Upper lobe of left lung (tissue), 6 donors: ENCODE measurements at regions not wholly inside any gene's neighbourhood (a gene's known extent, or its start where the extent isn't known, plus 50 kb on each side); places are given as distances from the start of the nearest gene placed in this dataset.

Experiments used
- ATAC-seq, 2 donors: fragments of 200-7000 bp; cut with Tn5 transposase; one replicate each; pipeline ENCODE4 v1.9.1; 2022; ENCODE audit warnings: mild to moderate bottlenecking in 2 of 2, moderate library complexity in 2 of 2; ENCODE audit not compliant: low FRiP score in 2 of 2
- DNase-seq, 2 donors: peaks; one replicate each; pipeline ENCODE4 v3.0.0-alpha.2; 2019 to 2020
- H3K27ac ChIP-seq, 4 donors: fragments of 200-600 bp; sonication (generic); one replicate each; pipeline ENCODE4 v1.5.1; 2016 to 2019
- H3K27me3 ChIP-seq, 4 donors: fragments of 200-600 bp; sonication (generic); one replicate each; pipeline ENCODE4 v1.5.1; 2017 to 2019
- H3K36me3 ChIP-seq, 4 donors: fragments of 200-600 bp; sonication (generic); one replicate each; pipeline ENCODE4 v1.5.1; 2016 to 2019
- H3K4me1 ChIP-seq, 4 donors: fragments of 200-600 bp; sonication (generic); one replicate each; pipeline ENCODE4 v1.5.1; 2018 to 2019
- H3K4me3 ChIP-seq, 4 donors: fragments of 200-600 bp; sonication (generic); one replicate each; pipeline ENCODE4 v1.5.1; 2017 to 2019; ENCODE audit warnings: mild to moderate bottlenecking in 2 of 4, moderate library complexity in 1 of 4
- H3K9me3 ChIP-seq, 4 donors: fragments of 200-600 bp; sonication (generic); one replicate each; pipeline ENCODE4 v1.5.1; 2018 to 2019
- EP300 ChIP-seq, 4 donors: sonication (generic); formaldehyde crosslinking; IDR thresholded peaks; one replicate each; pipeline ENCODE4 v1.5.1; 2017; ENCODE audit warnings: antibody characterized with exemption in 4 of 4, control low read depth in 2 of 4
- POLR2A ChIP-seq, 4 donors: fragments of 450-650 bp; IDR thresholded peaks; one replicate each; pipeline ENCODE4 v1.5.1; 2016 to 2017; ENCODE audit warnings: antibody characterized with exemption in 4 of 4, mild to moderate bottlenecking in 2 of 4
- POLR2AphosphoS5 ChIP-seq, 2 donors: sonication (generic); formaldehyde crosslinking; IDR thresholded peaks; one replicate each; pipeline ENCODE4 v1.5.1; 2017; ENCODE audit warnings: antibody characterized with exemption in 2 of 2
- WGBS, 2 donors: methylation state at CpG; one replicate each; pipeline ENCODE4 v1.1.5; 2017 to 2018; 5-methylcytosine and 5-hydroxymethylcytosine counted together
- TF ChIP-seq, protein P1 (sequence below), 6 experiments: fragments of 450-650 bp in 4 of 6; fragments of 200-600 bp in 2 of 6; sonication (generic) in 2 of 6; IDR thresholded peaks; one replicate each; pipeline ENCODE4 v1.5.1; 2016 to 2019; ENCODE audit warnings: antibody characterized with exemption in 6 of 6
- donor health status: DM: no; HTN: no; CAD: no; lungs with moderate emphysema.
- donor health status: DM: no; HTN: yes; CAD: no; lungs with severe emphysema.

DNA sequence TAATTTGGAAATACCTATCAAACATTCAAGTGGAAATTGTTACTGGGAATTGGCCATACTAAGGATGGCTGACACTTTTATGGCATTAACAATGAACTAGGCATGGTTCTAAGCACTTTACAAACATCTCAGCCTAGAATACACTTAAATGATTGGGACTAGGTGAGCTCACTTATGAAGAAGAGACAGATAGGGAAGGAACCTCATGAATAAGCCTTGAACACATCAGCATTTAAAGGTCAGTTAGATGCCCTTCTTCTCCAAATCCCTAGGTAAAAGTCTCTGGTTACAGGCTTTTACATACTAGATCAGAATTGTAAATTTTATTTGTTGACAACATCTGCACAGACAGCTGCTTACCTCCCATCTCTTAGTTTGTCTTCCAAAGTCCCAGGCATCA lies 488.6 kb downstream of the RMST start:
- DNase-seq (no peak), ATAC-seq (no peak)
- no peaks in the 10 kb centered on the region for H3K36me3 ChIP-seq
- H3K27me3 ChIP-seq = no peaks in the 10 kb centered on the region
- H3K27ac ChIP-seq = no peak overlapping the region
- TF ChIP-seq, protein P1, sequence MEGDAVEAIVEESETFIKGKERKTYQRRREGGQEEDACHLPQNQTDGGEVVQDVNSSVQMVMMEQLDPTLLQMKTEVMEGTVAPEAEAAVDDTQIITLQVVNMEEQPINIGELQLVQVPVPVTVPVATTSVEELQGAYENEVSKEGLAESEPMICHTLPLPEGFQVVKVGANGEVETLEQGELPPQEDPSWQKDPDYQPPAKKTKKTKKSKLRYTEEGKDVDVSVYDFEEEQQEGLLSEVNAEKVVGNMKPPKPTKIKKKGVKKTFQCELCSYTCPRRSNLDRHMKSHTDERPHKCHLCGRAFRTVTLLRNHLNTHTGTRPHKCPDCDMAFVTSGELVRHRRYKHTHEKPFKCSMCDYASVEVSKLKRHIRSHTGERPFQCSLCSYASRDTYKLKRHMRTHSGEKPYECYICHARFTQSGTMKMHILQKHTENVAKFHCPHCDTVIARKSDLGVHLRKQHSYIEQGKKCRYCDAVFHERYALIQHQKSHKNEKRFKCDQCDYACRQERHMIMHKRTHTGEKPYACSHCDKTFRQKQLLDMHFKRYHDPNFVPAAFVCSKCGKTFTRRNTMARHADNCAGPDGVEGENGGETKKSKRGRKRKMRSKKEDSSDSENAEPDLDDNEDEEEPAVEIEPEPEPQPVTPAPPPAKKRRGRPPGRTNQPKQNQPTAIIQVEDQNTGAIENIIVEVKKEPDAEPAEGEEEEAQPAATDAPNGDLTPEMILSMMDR (IDR thresholded peaks at IDR 0.05) = no peak
- TF ChIP-seq EP300 (IDR thresholded peaks at IDR 0.05) (no peak), POLR2A (IDR thresholded peaks at IDR 0.05) (no peak), POLR2AphosphoS5 (IDR thresholded peaks at IDR 0.05) (no peak)
- no peak overlapping the region for H3K4me3 ChIP-seq
- H3K9me3 ChIP-seq = peaks cover 0 to 2% (median 0%) of the 10 kb centered on the region in 4 donors
- no peaks in the 10 kb centered on the region for H3K4me1 ChIP-seq

DNA sequence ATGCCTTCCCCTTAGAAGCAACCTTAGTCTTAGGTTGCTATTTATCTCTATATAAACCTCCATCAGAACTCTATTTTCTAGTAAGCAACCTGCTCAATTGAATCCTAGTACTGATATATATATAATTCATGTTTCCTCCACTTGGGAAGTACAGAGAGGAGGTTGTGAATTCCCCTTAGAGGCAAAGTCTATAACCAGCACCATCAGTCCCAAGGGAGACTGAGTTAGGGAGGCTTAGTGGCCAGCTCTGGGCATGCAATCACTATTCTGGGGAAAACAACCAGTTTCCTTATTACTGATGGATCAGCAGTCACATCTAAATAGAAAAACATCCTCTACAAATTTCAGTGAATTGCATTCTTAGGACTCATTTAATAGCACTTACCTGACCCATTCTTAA lies 489.1 kb downstream of the RMST start:
- Histone ChIP-seq H3K27me3 (no peaks in the 10 kb centered on the region), H3K36me3 (no peaks in the 10 kb centered on the region), H3K4me3 (no peak overlapping the region), H3K4me1 (no peaks in the 10 kb centered on the region), H3K27ac (no peak overlapping the region), H3K9me3 (peaks cover 0 to 7% (median 2%) of the 10 kb centered on the region in 4 donors)
- no peak for DNase-seq
- no peak for ATAC-seq
- TF ChIP-seq, protein P1 (IDR thresholded peaks at IDR 0.05) = no peak
- TF ChIP-seq POLR2AphosphoS5 (IDR thresholded peaks at IDR 0.05) = no peak
- TF ChIP-seq POLR2A (IDR thresholded peaks at IDR 0.05) = no peak
- TF ChIP-seq EP300 (IDR thresholded peaks at IDR 0.05) = no peak

DNA sequence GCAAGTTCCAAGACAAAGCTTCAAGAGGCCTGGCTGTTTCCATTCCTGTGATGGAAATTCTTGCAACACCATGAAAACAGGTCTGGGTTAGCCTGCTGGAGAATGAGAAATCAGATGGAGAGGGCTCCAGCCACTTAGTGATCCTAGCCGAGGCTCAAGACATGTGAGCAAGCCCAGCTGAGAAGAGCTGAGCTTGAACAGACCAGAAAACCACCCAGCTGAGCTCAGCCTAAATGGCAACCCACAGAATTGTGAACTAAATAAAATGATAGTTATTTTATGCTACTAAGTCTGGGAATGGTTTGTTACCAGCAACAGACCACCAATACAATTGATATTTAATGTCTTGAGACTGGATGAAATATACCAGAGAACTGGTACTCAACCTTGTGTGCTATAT lies 494.5 kb downstream of the RMST start:
- no peaks in the 10 kb centered on the region for H3K36me3 ChIP-seq
- H3K4me3 ChIP-seq = no peak overlapping the region
- WGBS, 2 donors = 71 to 77% methylated on average over 1 of the region's 1 CpG
- H3K4me1 ChIP-seq = no peaks in the 10 kb centered on the region
- H3K9me3 ChIP-seq = peaks cover 0 to 15% (median 6%) of the 10 kb centered on the region in 4 donors
- no peak overlapping the region for H3K27ac ChIP-seq
- TF ChIP-seq EP300 (IDR thresholded peaks at IDR 0.05) = no peak
- TF ChIP-seq POLR2AphosphoS5 (IDR thresholded peaks at IDR 0.05) = no peak
- no peak for TF ChIP-seq POLR2A (IDR thresholded peaks at IDR 0.05)
- TF ChIP-seq, protein P1 (IDR thresholded peaks at IDR 0.05) = no peak
- no peak for ATAC-seq
- DNase-seq = no peak
- H3K27me3 ChIP-seq = no peaks in the 10 kb centered on the region

DNA sequence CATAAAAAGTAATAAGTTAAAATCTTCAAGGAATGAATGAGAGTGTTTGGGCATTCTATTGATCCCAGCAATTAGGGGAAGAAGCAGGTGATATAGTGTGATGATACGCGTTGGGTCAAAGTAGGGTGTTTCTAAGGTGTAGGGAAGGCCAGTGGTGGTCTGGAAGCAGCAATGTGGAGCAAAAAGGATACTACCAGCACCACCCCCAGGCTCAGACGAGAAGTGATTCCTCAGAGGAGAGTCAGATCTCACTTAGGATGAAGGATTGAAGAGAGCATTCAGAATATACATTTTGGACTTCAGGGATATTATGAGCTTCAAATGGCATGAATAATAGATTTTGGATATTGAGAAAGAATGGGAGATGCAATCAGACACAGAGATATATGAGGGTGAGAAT lies 497.6 kb downstream of the RMST start:
- DNase-seq (no peak), ATAC-seq (no peak)
- WGBS, 2 donors = 44 to 86% methylated on average over 3 of the region's 3 CpGs
- Histone ChIP-seq H3K36me3 (no peaks in the 10 kb centered on the region), H3K27ac (no peak overlapping the region), H3K27me3 (no peaks in the 10 kb centered on the region), H3K4me3 (no peak overlapping the region), H3K4me1 (no peaks in the 10 kb centered on the region), H3K9me3 (peaks cover 0 to 15% (median 6%) of the 10 kb centered on the region in 4 donors)
- TF ChIP-seq EP300 (IDR thresholded peaks at IDR 0.05) (no peak), POLR2AphosphoS5 (IDR thresholded peaks at IDR 0.05) (no peak), POLR2A (IDR thresholded peaks at IDR 0.05) (no peak)
- TF ChIP-seq, protein P1 (IDR thresholded peaks at IDR 0.05) = no peak

DNA sequence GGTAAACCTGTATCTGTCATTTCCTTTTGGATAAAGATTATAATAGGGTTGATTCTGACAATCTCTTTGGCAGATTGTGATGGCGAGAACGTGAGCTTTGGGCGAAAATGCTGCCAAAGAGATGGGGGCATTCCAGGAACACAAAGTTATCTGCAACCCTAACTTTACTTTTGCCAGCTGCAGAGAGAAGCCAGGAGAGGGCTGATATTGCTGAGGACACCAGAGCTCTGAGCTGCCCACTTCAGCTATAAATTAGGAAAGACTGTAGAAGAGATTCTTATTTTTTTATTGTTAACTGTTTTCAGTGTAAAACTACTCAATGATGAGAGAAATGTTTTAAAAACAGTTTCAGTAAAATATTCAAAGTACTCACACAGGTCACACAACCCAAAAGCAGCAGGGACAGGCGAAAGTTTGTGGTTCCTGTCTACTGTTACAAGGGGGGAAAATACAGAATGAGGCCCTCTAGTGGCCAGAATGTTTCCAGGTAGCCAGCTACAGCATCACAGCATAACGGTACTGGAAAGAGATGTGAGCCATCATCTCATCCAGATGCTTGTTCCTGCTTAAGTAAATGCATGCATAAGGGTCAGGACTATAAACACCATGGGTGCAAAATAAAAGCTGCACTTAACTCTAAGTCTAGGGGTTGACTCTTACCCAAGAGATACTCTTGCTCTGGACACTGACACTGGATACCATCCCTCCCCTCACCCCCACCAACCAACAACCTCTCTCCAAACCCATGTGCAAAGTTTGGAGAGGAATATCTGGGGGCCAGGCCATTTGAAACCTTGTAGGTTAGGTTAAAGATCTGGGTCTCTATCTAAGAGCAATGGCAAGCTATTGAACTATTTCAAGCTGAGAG lies 498.4 kb downstream of the RMST start:
- H3K27me3 ChIP-seq = no peaks in the 10 kb centered on the region
- TF ChIP-seq POLR2A (IDR thresholded peaks at IDR 0.05) (no peak), POLR2AphosphoS5 (IDR thresholded peaks at IDR 0.05) (no peak), EP300 (IDR thresholded peaks at IDR 0.05) (no peak)
- TF ChIP-seq, protein P1 (IDR thresholded peaks at IDR 0.05) = peak; percentile 12 to 61 (median 50)
- no peaks in the 10 kb centered on the region for H3K36me3 ChIP-seq
- peaks cover 0 to 15% (median 6%) of the 10 kb centered on the region in 4 donors for H3K9me3 ChIP-seq
- no peak overlapping the region for H3K27ac ChIP-seq
- ATAC-seq = peak in 1 of 2 donors; percentile 42
- H3K4me3 ChIP-seq = no peak overlapping the region
- no peaks in the 10 kb centered on the region for H3K4me1 ChIP-seq
- peak in 1 of 2 donors; percentile 29 for DNase-seq
- WGBS, 2 donors = 62 to 71% methylated on average over 5 of the region's 5 CpGs
